Right lobe of liver (tissue), 6 donors: ENCODE measurements at regions not wholly inside any gene's neighbourhood (a gene's known extent, or its start where the extent isn't known, plus 50 kb on each side); places are given as distances from the start of the nearest gene placed in this dataset.

ENCODE experiments used
- ATAC-seq, 4 donors: fragments of 200-7000 bp; cut with Tn5 transposase; one replicate each; pipeline ENCODE4 v1.9.1; 2020; ENCODE audit warnings: mild to moderate bottlenecking in 4 of 4, moderate library complexity in 4 of 4
- DNase-seq, 3 donors: peaks; one replicate each; pipeline ENCODE4 v3.0.0-alpha.2; 2020
- H3K27ac ChIP-seq, 3 donors: fragments of 200-600 bp; one replicate each; pipeline ENCODE4 v1.8.0; 2022
- H3K27me3 ChIP-seq, 2 donors: fragments of 200-600 bp; one replicate each; pipeline ENCODE4 v1.8.0; 2022
- H3K36me3 ChIP-seq, 4 donors: fragments of 200-600 bp; sonication (generic) in 1 of 4; one replicate each; pipeline versions ENCODE4 v1.5.1 to v1.8.0; 2017 to 2022; ENCODE audit warnings: control low read depth in 1 of 4
- H3K4me1 ChIP-seq, 4 donors: fragments of 200-600 bp; sonication (generic) in 1 of 4; one replicate each; pipeline versions ENCODE4 v1.5.1 to v1.8.0; 2017 to 2022; ENCODE audit warnings: control low read depth in 1 of 4
- H3K4me3 ChIP-seq, 3 donors: fragments of 200-600 bp; one replicate each; pipeline ENCODE4 v1.8.0; 2022
- H3K9me3 ChIP-seq, 4 donors: fragments of 200-600 bp; sonication (generic) in 1 of 4; one replicate each; pipeline versions ENCODE4 v1.5.1 to v1.8.0; 2017 to 2022; ENCODE audit warnings: control low read depth in 1 of 4
- CTCF ChIP-seq, 4 donors: fragments of 200-600 bp in 3 of 4; fragments of 450-650 bp in 1 of 4; IDR thresholded peaks; one replicate each; pipeline versions ENCODE4 v1.5.1 to v1.8.0; 2016 to 2022; ENCODE audit warnings: antibody characterized with exemption in 4 of 4, mild to moderate bottlenecking in 2 of 4
- POLR2A ChIP-seq: fragments of 450-650 bp; IDR thresholded peaks from one replicate; pipeline ENCODE4 v1.6.1; 2017; ENCODE audit warnings: antibody characterized with exemption, mild to moderate bottlenecking
- WGBS: methylation state at CpG from one replicate; pipeline ENCODE4 v1.1.6; 2018; ENCODE audit warnings: low coverage, low lambda C conversion rate; ENCODE audit not compliant: insufficient coverage; ENCODE audit errors: missing lambda C conversion rate; 5-methylcytosine and 5-hydroxymethylcytosine counted together
- intact Hi-C, 2 donors: fragments of 100-400 bp; cut with DNase I; formaldehyde crosslinking; loops; one replicate each; pipeline versions ENCODE4 v1.11.2 to v1.14.1; 2022
- donor health status: DM: no; HTN: yes; CAD: no.
- donor health status: DM: no; HTN: no; CAD: no.
- donor health status: DM: no; HTN: no; CAD: no.
- donor health status: DM: no; HTN: yes; CAD: no.
- donor health status: DM: no; HTN: yes; CAD: no.

- no peak for ATAC-seq
Measured at GRCh38 chr1:100791586-100791985, 72.0 kb downstream of the VCAM1 start.

GRCh38 chr1:100793659-100794058, 74.1 kb downstream of the VCAM1 start:
- ATAC-seq = no peak
- DNase-seq = no peak
- intact Hi-C loops = no loop called here
- Histone ChIP-seq H3K4me3 (no peak overlapping the region), H3K9me3 (no peaks in the 10 kb centered on the region), H3K27me3 (no peaks in the 10 kb centered on the region), H3K4me1 (no peaks in the 10 kb centered on the region), H3K27ac (no peak overlapping the region), H3K36me3 (no peaks in the 10 kb centered on the region)
- WGBS = 76% methylated on average over 3 of the region's 3 CpGs
- TF ChIP-seq POLR2A (no peak), CTCF (IDR thresholded peaks at IDR 0.05) (no peak)

More at GRCh38 chr1:100791586-100791985, 72.0 kb downstream of the VCAM1 start:
- Histone ChIP-seq H3K4me1 (no peaks in the 10 kb centered on the region), H3K36me3 (no peaks in the 10 kb centered on the region), H3K27me3 (no peaks in the 10 kb centered on the region), H3K27ac (no peak overlapping the region), H3K4me3 (no peak overlapping the region), H3K9me3 (no peaks in the 10 kb centered on the region)
- 33% methylated on average over 2 of the region's 2 CpGs for WGBS
- no peak for TF ChIP-seq POLR2A
- TF ChIP-seq CTCF (IDR thresholded peaks at IDR 0.05) = no peak
- no peak for DNase-seq
- intact Hi-C loops = no loop called here

- 60% methylated on average over 6 of the region's 6 CpGs for WGBS
- H3K9me3 ChIP-seq = no peaks in the 10 kb centered on the region
- TF ChIP-seq POLR2A (no peak), CTCF (IDR thresholded peaks at IDR 0.05) (no peak)
- ATAC-seq (no peak), DNase-seq (no peak)
- H3K4me1 ChIP-seq = peaks cover 0 to 4% (median 0%) of the 10 kb centered on the region in 4 donors
- intact Hi-C loops = no loop called here
- H3K36me3 ChIP-seq = no peaks in the 10 kb centered on the region
- H3K4me3 ChIP-seq = no peak overlapping the region
- no peaks in the 10 kb centered on the region for H3K27me3 ChIP-seq
- H3K27ac ChIP-seq = no peak overlapping the region
Measured at GRCh38 chr1:100794748-100795645, 75.5 kb downstream of the VCAM1 start.

- Histone ChIP-seq H3K27ac (no peak overlapping the region), H3K4me3 (no peak overlapping the region), H3K36me3 (no peaks in the 10 kb centered on the region), H3K27me3 (no peaks in the 10 kb centered on the region), H3K9me3 (no peaks in the 10 kb centered on the region), H3K4me1 (peaks cover 0 to 10% (median 0%) of the 10 kb centered on the region in 4 donors)
- intact Hi-C loops = no loop called here
- DNase-seq (no peak), ATAC-seq (no peak)
- TF ChIP-seq CTCF (IDR thresholded peaks at IDR 0.05) = no peak
- TF ChIP-seq POLR2A = no peak
- WGBS = 65% methylated on average over 3 of the region's 3 CpGs
Measured at GRCh38 chr1:100795646-100795985, 76.1 kb downstream of the VCAM1 start.
